ENCODE measurements at regions not wholly inside any gene's neighbourhood (a gene's known extent, or its start where the extent isn't known, plus 50 kb on each side); places are given as distances from the start of the nearest gene placed in this dataset.

- DNase-seq, result no peak
Observed at GRCh38 chr16:85258166-85258565, 145.9 kb upstream of the CIBAR2 start.

- no peak for DNase-seq
Observed at GRCh38 chr16:85258629-85259028, 146.4 kb upstream of the CIBAR2 start.

- DNase-seq, result no peak
Observed at GRCh38 chr16:85259115-85259831, 147.0 kb upstream of the CIBAR2 start.

- no peak for DNase-seq
Observed at GRCh38 chr16:85259832-85260167, 147.5 kb upstream of the CIBAR2 start.

- no peak for DNase-seq
Observed at GRCh38 chr16:85261204-85261603, 148.9 kb upstream of the CIBAR2 start.

- no peak for DNase-seq
Observed at GRCh38 chr16:85261657-85262557, 149.6 kb upstream of the CIBAR2 start.

- DNase-seq, result no peak
Observed at GRCh38 chr16:85262558-85263238, 150.4 kb upstream of the CIBAR2 start.

GRCh38 chr16:85263239-85263585 is 150.9 kb upstream of the CIBAR2 start:
- DNase-seq, result no peak

GRCh38 chr16:85264752-85265151 is 152.5 kb upstream of the CIBAR2 start:
- no peak for DNase-seq

- DNase-seq, result no peak
Observed at GRCh38 chr16:85265161-85265784, 153.0 kb upstream of the CIBAR2 start.

- DNase-seq, result no peak
Observed at GRCh38 chr16:85265810-85266209, 153.5 kb upstream of the CIBAR2 start.

GRCh38 chr16:85266857-85267256 is 154.6 kb upstream of the CIBAR2 start:
- no peak for DNase-seq

- no peak for DNase-seq
Observed at GRCh38 chr16:85267414-85267945, 155.2 kb upstream of the CIBAR2 start.

GRCh38 chr16:85269165-85269564 is 156.9 kb upstream of the CIBAR2 start:
- no peak for DNase-seq

- DNase-seq, result no peak
Observed at GRCh38 chr16:85270374-85270773, 158.1 kb upstream of the CIBAR2 start.

GRCh38 chr16:85271198-85271597 is 158.9 kb upstream of the CIBAR2 start:
- DNase-seq, result no peak

GRCh38 chr16:85273293-85273692 is 161.0 kb upstream of the CIBAR2 start:
- no peak for DNase-seq

- DNase-seq, result no peak
Observed at GRCh38 chr16:85274501-85274900, 162.2 kb upstream of the CIBAR2 start.

- no peak for DNase-seq
Observed at GRCh38 chr16:85274924-85275323, 162.7 kb upstream of the CIBAR2 start.

GRCh38 chr16:85275533-85276249 is 163.4 kb upstream of the CIBAR2 start:
- DNase-seq, result peak; percentile 74

- no peak for DNase-seq
Observed at GRCh38 chr16:85276258-85276657, 164.0 kb upstream of the CIBAR2 start.

- no peak for DNase-seq
Observed at GRCh38 chr16:85276721-85277120, 164.4 kb upstream of the CIBAR2 start.

Data from dermis blood vessel endothelial cell (primary cell).